Stomach (tissue), 4 donors: ENCODE measurements at regions not wholly inside any gene's neighbourhood (a gene's known extent, or its start where the extent isn't known, plus 50 kb on each side); places are given as distances from the start of the nearest gene placed in this dataset.

Experiments
- EP300 ChIP-seq: sonication (generic); formaldehyde crosslinking; IDR thresholded peaks from one replicate; pipeline ENCODE4 v1.6.1; 2017; ENCODE audit warnings: antibody characterized with exemption
- POLR2A ChIP-seq, 4 donors: fragments of 450-650 bp; IDR thresholded peaks; one replicate each; pipeline ENCODE4 v1.6.1; 2016; ENCODE audit warnings: antibody characterized with exemption in 4 of 4, control low read depth in 2 of 4, mild to moderate bottlenecking in 1 of 4, moderate library complexity in 1 of 4
- POLR2AphosphoS5 ChIP-seq, 3 donors: sonication (generic); formaldehyde crosslinking; IDR thresholded peaks; one replicate each; pipeline ENCODE4 v1.6.1; 2016; ENCODE audit warnings: antibody characterized with exemption in 3 of 3
- TF ChIP-seq, protein P1 (sequence below), 7 experiments: fragments of 450-650 bp in 4 of 7; fragments of 200-600 bp in 3 of 7; sonication (generic) in 3 of 7; IDR thresholded peaks; one replicate each; pipeline ENCODE4 v1.5.1; 2016 to 2019; ENCODE audit warnings: antibody characterized with exemption in 7 of 7, control low read depth in 2 of 7, mild to moderate bottlenecking in 1 of 7

- no peak for TF ChIP-seq POLR2AphosphoS5 (IDR thresholded peaks at IDR 0.05)
- no peak for TF ChIP-seq POLR2A (IDR thresholded peaks at IDR 0.05)
- TF ChIP-seq, protein P1, sequence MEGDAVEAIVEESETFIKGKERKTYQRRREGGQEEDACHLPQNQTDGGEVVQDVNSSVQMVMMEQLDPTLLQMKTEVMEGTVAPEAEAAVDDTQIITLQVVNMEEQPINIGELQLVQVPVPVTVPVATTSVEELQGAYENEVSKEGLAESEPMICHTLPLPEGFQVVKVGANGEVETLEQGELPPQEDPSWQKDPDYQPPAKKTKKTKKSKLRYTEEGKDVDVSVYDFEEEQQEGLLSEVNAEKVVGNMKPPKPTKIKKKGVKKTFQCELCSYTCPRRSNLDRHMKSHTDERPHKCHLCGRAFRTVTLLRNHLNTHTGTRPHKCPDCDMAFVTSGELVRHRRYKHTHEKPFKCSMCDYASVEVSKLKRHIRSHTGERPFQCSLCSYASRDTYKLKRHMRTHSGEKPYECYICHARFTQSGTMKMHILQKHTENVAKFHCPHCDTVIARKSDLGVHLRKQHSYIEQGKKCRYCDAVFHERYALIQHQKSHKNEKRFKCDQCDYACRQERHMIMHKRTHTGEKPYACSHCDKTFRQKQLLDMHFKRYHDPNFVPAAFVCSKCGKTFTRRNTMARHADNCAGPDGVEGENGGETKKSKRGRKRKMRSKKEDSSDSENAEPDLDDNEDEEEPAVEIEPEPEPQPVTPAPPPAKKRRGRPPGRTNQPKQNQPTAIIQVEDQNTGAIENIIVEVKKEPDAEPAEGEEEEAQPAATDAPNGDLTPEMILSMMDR (IDR thresholded peaks at IDR 0.05), result no peak
- TF ChIP-seq EP300, result no peak
Measured at GRCh38 chr4:14023896-14024295, 396.4 kb upstream of the BOD1L1 start.
